ENCODE measurements at regions not wholly inside any gene's neighbourhood (a gene's known extent, or its start where the extent isn't known, plus 50 kb on each side); places are given as distances from the start of the nearest gene placed in this dataset.
"Not testable (repeated sequence)": the region's sequence is repeated elsewhere in the genome, so short reads cannot be mapped to it uniquely, and the experiment has no call there.

- peaks cover 11% of the 10 kb centered on the region for H3K9me3 Mint-ChIP-seq
- intact Hi-C loops (cut with micrococcal nuclease): loop anchor here (10.0 kb wide), 1 partner anchor 182 kb away; no protein-coding TSS in a partner anchor
- peaks cover 70% of the 10 kb centered on the region for H3K4me1 Mint-ChIP-seq (ENCODE audit: low read depth)
- peak overlapping the region; percentile 95 for H3K27ac Mint-ChIP-seq
- peaks cover 17% of the 10 kb centered on the region for H3K36me3 Mint-ChIP-seq (ENCODE audit: low read depth)
- not testable (repeated sequence) for H3K27me3 Mint-ChIP-seq (ENCODE audit: low read depth); DNase-seq (ENCODE audit: low spot score)
- H3K4me3 Mint-ChIP-seq (ENCODE audit: low read depth): peak overlapping the region; percentile 6
Measured at GRCh38 chr6:135112951-135113350, 58.3 kb upstream of the HBS1L start.

- H3K9me3 Mint-ChIP-seq: peaks cover 15% of the 10 kb centered on the region
- intact Hi-C loops (cut with micrococcal nuclease): loop anchor here (10.0 kb wide), 1 partner anchor 184 kb away; no protein-coding TSS in a partner anchor
Measured at GRCh38 chr6:135110261-135110781, 55.7 kb upstream of the HBS1L start.

GRCh38 chr6:135109761-135110160 is 55.1 kb upstream of the HBS1L start:
- Mint-ChIP-seq H3K27ac (no peak overlapping the region), H3K27me3 (ENCODE audit: low read depth) (no peaks in the 10 kb centered on the region), H3K4me1 (ENCODE audit: low read depth) (peaks cover 46% of the 10 kb centered on the region), H3K36me3 (ENCODE audit: low read depth) (peaks cover 32% of the 10 kb centered on the region), H3K4me3 (ENCODE audit: low read depth) (no peak overlapping the region), H3K9me3 (peaks cover 20% of the 10 kb centered on the region)
- DNase-seq (ENCODE audit: low spot score): no peak
- intact Hi-C loops (cut with micrococcal nuclease): loop anchor here (10.0 kb wide), 1 partner anchor 185 kb away; no protein-coding TSS in a partner anchor

More at GRCh38 chr6:135110261-135110781, 55.7 kb upstream of the HBS1L start:
- H3K27me3 Mint-ChIP-seq (ENCODE audit: low read depth); DNase-seq (ENCODE audit: low spot score); H3K27ac Mint-ChIP-seq; H3K4me3 Mint-ChIP-seq (ENCODE audit: low read depth): not testable (repeated sequence)
- H3K4me1 Mint-ChIP-seq (ENCODE audit: low read depth): peaks cover 49% of the 10 kb centered on the region
- H3K36me3 Mint-ChIP-seq (ENCODE audit: low read depth): peaks cover 28% of the 10 kb centered on the region

- Mint-ChIP-seq H3K36me3 (ENCODE audit: low read depth) (peaks cover 32% of the 10 kb centered on the region), H3K9me3 (peaks cover 20% of the 10 kb centered on the region), H3K27ac (no peak overlapping the region), H3K4me1 (ENCODE audit: low read depth) (peaks cover 48% of the 10 kb centered on the region), H3K4me3 (ENCODE audit: low read depth) (no peak overlapping the region), H3K27me3 (ENCODE audit: low read depth) (no peaks in the 10 kb centered on the region)
- intact Hi-C loops (cut with micrococcal nuclease): no loop called here
- no peak for DNase-seq (ENCODE audit: low spot score)
Measured at GRCh38 chr6:135108692-135109091, 54.1 kb upstream of the HBS1L start.

GRCh38 chr6:135106611-135107010 is 52.0 kb upstream of the HBS1L start:
- peaks cover 20% of the 10 kb centered on the region for H3K36me3 Mint-ChIP-seq (ENCODE audit: low read depth)
- no peak for DNase-seq (ENCODE audit: low spot score)
- H3K4me1 Mint-ChIP-seq (ENCODE audit: low read depth): peaks cover 41% of the 10 kb centered on the region

GRCh38 chr6:135105710-135106109 is 51.1 kb upstream of the HBS1L start:
- peaks cover 15% of the 10 kb centered on the region for H3K36me3 Mint-ChIP-seq (ENCODE audit: low read depth)
- peaks cover 12% of the 10 kb centered on the region for H3K9me3 Mint-ChIP-seq
- intact Hi-C loops (cut with micrococcal nuclease): no loop called here

More at GRCh38 chr6:135106611-135107010, 52.0 kb upstream of the HBS1L start:
- Mint-ChIP-seq H3K27me3 (ENCODE audit: low read depth) (no peaks in the 10 kb centered on the region), H3K9me3 (peaks cover 9% of the 10 kb centered on the region), H3K27ac (no peak overlapping the region), H3K4me3 (ENCODE audit: low read depth) (no peak overlapping the region)
- intact Hi-C loops (cut with micrococcal nuclease): no loop called here

GRCh38 chr6:135105299-135105698 is 50.7 kb upstream of the HBS1L start:
- no peak for DNase-seq (ENCODE audit: low spot score)
- Mint-ChIP-seq H3K27ac (no peak overlapping the region), H3K27me3 (ENCODE audit: low read depth) (no peaks in the 10 kb centered on the region), H3K9me3 (peaks cover 12% of the 10 kb centered on the region), H3K4me1 (ENCODE audit: low read depth) (peaks cover 38% of the 10 kb centered on the region), H3K36me3 (ENCODE audit: low read depth) (peaks cover 15% of the 10 kb centered on the region), H3K4me3 (ENCODE audit: low read depth) (no peak overlapping the region)
- intact Hi-C loops (cut with micrococcal nuclease): no loop called here

More at GRCh38 chr6:135105710-135106109, 51.1 kb upstream of the HBS1L start:
- Mint-ChIP-seq H3K27ac (no peak overlapping the region), H3K4me1 (ENCODE audit: low read depth) (peaks cover 41% of the 10 kb centered on the region), H3K27me3 (ENCODE audit: low read depth) (no peaks in the 10 kb centered on the region), H3K4me3 (ENCODE audit: low read depth) (no peak overlapping the region)
- DNase-seq (ENCODE audit: low spot score): no peak

Measured in activated T-helper 2 cell treated with anti-CD3 and anti-CD28 coated beads, Interferon-gamma antibody, Interleukin-2, Interleukin-4, amounts not matched to agents 10 μg/mL and 5 μg/mL and 100 μg/mL, durations not matched to agents 14 hours and 24 hours and 36 hours (primary cell).